ENCODE measurements at regions not wholly inside any gene's neighbourhood (a gene's known extent, or its start where the extent isn't known, plus 50 kb on each side); places are given as distances from the start of the nearest gene placed in this dataset.
"Not testable (repeated sequence)": the region's sequence is repeated elsewhere in the genome, so short reads cannot be mapped to it uniquely, and the experiment has no call there.

DNA sequence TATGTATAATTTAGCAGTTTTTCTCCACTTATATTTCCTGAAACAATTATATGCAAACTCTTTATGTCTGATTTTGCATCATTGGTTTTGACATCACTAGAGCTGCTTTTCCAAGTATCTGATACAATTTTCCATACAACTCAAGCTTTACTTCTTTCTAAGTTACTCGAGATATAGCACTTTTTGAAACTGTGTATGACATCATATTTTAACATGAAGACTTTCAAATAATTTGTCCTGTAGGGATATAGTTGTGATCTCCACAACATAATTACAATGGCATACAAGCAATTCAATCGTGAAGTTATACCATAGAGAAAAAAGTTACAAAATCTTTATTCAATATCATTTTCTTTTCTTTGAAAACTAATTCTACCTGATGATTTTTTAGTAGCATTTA, 173.0 kb downstream of the LEPR start:
- no peak for DNase-seq

- no peak for DNase-seq
These were observed 175.3 kb downstream of the LEPR start for GRCh38 chr1:65595724-65596123.

GRCh38 chr1:65596768-65597167, 176.3 kb downstream of the LEPR start:
- DNase-seq, result no peak

- no peak for DNase-seq
These were observed 185.2 kb downstream of the LEPR start for GRCh38 chr1:65605621-65606020.

DNA sequence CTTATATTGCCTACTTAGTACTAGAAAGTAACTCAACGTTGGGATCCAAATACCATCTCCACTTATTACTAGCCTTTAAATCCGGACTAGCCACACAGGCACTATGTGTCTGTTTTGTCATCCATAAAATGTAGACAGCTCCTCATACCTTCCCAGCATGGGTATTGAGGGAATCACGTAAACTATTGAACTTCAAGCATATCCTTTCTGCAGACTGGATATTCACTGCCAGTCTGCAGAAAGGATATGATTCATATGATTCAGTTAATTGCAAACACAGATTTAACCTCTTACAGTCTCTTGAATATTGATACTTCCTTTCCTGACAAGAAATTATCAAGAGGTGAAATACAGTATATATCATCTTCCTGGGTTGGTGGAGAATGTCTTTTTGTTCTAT, 186.0 kb downstream of the LEPR start:
- DNase-seq, result no peak

DNA sequence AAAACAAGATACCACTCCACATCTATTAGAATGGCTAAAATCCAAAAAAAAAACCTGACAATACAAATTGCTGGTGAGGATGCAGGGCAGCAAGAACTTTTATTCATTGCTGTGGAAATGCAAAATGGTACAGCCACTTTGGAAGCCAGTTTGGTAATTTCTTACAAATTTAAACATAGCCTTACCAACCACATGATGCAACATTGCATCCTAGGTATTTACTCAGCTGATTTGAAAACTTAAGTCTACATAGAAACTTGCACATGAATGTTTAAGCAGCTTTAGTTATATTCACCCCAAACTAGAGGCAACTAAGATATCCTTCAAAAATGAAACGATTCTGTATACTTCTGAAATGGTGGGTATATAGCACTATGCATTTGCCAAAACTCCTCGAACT, 178.8 kb upstream of the PDE4B start:
- DNase-seq, result no peak

- no peak for DNase-seq
These were observed 176.8 kb upstream of the PDE4B start for GRCh38 chr1:65615859-65616258.

DNA sequence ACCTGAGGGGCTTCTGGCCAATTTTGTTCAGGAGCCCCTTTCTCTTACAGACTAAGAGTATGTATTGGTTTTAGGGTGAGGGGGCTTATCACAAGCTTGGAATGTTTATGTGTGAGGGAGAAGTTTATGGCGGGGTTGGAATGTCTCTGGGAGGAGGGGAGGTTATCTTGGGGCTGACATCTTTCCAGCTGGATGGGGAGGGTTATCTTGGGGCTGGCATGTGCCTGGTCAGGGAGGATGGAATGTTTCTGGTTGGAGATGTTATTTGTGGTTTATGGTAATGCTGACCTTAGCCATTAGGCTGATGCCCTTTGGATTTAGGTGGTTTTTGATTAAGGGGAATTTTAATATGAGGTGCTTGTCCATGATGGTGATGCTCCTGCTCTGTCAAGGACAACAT, 171.0 kb upstream of the PDE4B start:
- DNase-seq, result not testable (repeated sequence)

DNA sequence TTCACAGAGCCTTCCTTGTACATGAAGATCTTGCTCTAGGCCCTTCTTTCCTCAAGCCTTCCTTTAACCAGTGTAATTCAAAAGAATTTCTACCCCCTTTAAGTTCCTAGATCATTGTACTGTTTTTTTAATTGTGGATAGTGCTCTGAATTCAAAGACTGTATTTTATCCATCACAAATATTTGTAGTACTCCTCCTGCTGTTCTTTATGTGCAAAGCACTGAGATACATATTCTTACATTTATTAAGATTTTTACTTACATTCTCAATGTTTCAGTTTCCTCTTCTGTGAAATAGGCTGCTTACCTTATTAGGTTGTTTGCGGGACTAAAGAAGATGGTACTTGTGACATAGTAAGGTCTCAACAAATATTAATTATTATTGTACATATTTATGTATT, 168.8 kb upstream of the PDE4B start:
- DNase-seq, result no peak

GRCh38 chr1:65625528-65625927, 167.2 kb upstream of the PDE4B start:
- DNase-seq, result no peak

DNA sequence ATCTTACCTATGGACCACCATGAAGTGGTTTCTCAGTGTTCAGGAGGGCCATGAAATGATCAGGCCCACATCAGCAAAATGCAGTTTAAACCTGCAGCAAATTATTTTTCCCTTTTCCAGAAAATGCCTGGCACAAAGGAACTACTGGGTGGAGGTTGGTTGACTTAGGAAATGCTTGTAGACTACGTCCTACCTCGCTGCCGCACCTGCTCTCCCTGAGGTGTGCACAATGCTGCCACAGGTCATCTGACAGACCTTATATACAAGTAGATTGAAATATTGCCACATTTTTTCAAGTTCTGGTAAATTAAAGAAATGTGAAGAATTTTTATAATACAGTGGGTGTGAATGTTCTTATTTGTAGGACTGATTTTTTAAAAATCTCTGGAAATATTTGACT, 166.7 kb upstream of the PDE4B start:
- no peak for DNase-seq

DNA sequence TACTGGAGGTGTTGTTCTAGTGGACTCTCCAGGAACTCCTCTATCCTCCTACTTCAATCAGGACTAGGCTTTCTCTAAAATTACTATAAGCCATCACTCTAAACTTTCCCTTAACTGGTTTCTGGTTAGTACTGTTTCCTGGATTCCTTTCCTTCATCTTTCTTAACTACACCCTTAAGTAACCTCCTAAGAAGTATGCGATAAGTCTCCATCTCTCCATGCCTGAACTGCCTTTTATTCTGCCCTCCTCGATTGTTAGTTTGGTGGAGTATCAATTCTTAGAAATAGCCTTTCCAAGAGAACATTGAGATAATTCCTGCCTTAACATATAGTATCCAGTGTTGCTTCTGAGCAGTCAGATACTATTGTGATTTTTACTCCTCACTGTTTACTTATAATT, 162.9 kb upstream of the PDE4B start:
- no peak for DNase-seq

- peak; percentile 30 for DNase-seq
These were observed 161.8 kb upstream of the PDE4B start for GRCh38 chr1:65630855-65631254.

- DNase-seq, result no peak
These were observed 160.5 kb upstream of the PDE4B start for GRCh38 chr1:65632235-65632634.

DNA sequence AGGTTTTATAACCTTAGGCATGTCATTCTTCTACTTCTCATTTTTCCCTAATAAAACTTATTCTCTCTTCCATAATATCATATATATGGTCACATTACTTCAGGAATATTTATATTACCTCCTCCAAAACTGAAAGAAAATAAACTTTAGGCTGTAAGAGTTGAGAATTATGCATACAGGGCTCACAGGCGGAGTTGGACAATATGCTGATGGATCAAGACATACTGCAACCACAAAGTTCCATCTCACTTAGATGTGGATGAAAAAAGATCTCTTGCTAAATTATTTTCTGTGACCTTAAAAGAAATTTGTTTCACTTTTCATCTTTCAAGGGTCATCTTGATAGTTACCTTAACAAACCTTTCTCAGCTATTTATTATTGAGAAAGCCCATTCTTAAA, 152.6 kb upstream of the PDE4B start:
- DNase-seq, result no peak

DNA sequence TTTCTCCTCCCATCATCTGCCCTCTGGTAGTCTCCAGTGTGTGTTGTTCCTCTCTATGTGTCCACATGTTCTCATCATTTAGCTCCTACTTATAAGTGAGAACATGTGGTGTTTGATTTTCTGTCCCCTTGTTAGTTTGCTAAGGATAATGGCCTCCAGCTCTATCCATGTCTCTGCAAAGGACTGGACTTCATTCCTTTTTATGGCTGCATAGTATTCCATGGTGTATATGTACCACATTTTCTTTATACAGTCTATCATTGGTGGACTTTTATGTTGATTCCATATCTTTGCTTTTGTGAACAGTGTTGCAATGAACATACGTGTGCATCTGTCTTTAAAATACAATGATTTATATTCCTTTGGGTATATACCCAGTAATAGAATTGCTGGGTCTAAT, 143.5 kb upstream of the PDE4B start:
- DNase-seq, result not testable (repeated sequence)

GRCh38 chr1:65650682-65651081, 142.0 kb upstream of the PDE4B start:
- no peak for DNase-seq

GRCh38 chr1:65654526-65654925, 138.2 kb upstream of the PDE4B start:
- DNase-seq, result not testable (repeated sequence)

DNA sequence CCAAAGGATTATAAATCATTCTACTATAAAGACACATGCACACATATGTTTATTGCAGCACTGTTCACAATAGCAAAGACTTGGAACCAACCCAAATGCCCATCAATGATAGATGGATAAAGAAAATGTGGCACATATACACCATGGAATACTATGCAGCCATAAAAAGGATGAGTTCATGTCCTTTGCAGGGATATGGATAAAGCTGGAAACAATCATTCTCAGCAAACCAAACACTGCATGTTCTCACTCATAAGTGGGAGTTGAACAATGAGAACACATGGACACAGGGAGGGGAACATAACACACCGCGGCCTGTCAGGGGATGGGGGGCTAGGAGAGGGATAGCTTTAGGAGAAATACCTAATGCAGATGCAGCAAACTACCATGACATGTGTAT, 135.1 kb upstream of the PDE4B start:
- not testable (repeated sequence) for DNase-seq

- no peak for DNase-seq
These were observed 134.6 kb upstream of the PDE4B start for GRCh38 chr1:65658122-65658521.

DNA sequence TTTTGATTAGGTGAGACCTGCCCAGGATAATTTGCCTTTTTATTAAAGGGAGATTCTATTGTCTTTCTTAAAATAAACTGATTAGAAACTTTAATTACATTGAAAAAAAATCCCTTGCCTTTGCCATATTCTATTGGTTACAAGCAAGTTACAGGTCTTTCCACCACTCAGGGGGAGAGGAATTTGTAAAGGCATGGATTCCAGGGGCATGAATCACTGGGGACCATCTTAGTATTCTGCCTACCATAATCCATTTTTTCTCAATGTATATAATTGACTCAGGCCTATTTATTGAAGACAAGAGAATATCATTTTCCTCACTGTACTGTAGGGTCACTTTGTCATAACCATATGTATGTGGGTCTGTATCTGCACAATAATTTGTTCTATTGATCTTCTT, 124.3 kb upstream of the PDE4B start:
- DNase-seq, result no peak

- DNase-seq, result no peak
These were observed 122.2 kb upstream of the PDE4B start for GRCh38 chr1:65670518-65670917.

DNA sequence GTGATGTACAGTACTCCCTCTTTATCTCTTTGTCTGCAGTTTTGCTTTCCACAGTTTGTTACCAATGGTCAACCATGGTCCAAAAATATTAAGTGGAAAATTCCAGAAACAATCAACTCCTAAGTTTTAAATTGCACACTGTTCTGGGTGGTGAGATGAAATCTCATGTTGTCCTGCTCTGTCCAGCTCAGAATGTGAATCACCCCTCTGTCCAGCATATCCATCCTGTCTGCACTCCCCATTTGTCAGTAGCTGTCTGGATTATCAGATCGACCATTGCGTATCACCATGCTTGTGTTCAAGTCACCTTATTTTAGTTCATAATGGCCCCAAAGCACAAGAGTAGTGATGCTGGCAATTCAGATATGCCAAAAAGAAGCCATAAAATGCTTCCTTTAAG, 118.2 kb upstream of the PDE4B start:
- no peak for DNase-seq

GRCh38 chr1:65679773-65680172, 112.9 kb upstream of the PDE4B start:
- DNase-seq, result no peak

DNA sequence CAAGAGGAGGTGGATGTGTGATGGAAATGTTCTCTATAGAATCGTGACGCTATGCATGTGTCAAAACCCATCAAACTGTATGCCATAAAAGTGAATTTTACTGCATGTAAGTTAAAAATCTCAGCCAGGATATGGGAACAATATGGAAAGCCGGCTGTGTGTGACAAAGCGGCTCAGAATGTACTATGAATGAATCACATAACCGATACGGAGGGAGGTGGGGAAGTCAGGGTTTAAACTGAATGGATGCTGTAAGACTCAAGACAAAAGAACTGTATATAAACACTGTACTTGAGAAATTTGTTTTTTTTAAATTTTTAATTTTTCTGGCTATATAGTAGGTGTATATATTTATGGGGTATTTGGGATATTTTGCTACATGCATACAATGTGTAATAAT, 111.6 kb upstream of the PDE4B start:
- no peak for DNase-seq
